Effector memory CD4-positive, alpha-beta T cell (primary cell): ENCODE measurements at regions not wholly inside any gene's neighbourhood (a gene's known extent, or its start where the extent isn't known, plus 50 kb on each side); places are given as distances from the start of the nearest gene placed in this dataset.
"Not testable (repeated sequence)": the region's sequence is repeated elsewhere in the genome, so short reads cannot be mapped to it uniquely, and the experiment has no call there.

Experiments
- DNase-seq, 3 donors: peaks; one replicate each; pipeline ENCODE4 v3.0.0-alpha.2; 2020
- H3K27ac ChIP-seq: 2 replicates; pipeline ENCODE4 v1.7.0; 2013; ENCODE audit warnings: mild to moderate bottlenecking, low read length, moderate library complexity; ENCODE audit not compliant: insufficient read depth, poor library complexity, severe bottlenecking
- H3K27me3 ChIP-seq: replicated peaks from 2 replicates; pipeline ENCODE4 v1.7.0; 2013; ENCODE audit warnings: mild to moderate bottlenecking, low read length; ENCODE audit not compliant: insufficient read depth, control insufficient read depth, poor library complexity, severe bottlenecking
- H3K36me3 ChIP-seq: 2 replicates; pipeline ENCODE4 v1.7.0; 2013; ENCODE audit warnings: mild to moderate bottlenecking, low read length, moderate library complexity; ENCODE audit not compliant: control insufficient read depth, insufficient read depth
- H3K4me1 ChIP-seq: 2 replicates; pipeline ENCODE4 v1.7.0; 2013; ENCODE audit warnings: low read length, mild to moderate bottlenecking; ENCODE audit not compliant: control insufficient read depth, insufficient read depth, poor library complexity, severe bottlenecking
- H3K4me3 ChIP-seq: 2 replicates; pipeline ENCODE4 v1.7.0; 2013; ENCODE audit warnings: low read length, low read depth, mild to moderate bottlenecking; ENCODE audit not compliant: insufficient read depth, poor library complexity, severe bottlenecking
- H3K9me3 ChIP-seq: 2 replicates; pipeline ENCODE4 v1.7.0; 2013; ENCODE audit warnings: mild to moderate bottlenecking, low read length, moderate library complexity; ENCODE audit not compliant: control insufficient read depth

DNA sequence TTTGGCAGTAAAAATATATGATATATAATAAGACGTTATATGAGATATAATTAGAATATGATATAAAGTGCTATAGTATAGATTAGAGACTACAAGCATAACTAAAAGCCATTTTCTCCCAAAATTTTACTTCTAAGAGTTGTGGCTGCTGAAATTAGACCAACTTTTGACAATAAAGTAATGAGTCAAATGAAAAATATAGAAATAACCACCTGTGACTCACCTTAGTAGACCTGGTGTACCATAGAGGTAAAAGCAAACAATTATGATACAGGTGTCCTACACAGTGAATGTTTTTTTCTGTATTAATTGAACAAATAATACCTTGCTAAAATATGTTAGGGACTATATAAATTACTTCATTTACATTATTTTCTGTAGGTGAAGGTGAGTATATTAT is 482.9 kb upstream of the MAN1A1 start:
- H3K27me3 ChIP-seq, result no peaks in the 10 kb centered on the region
- no peaks in the 10 kb centered on the region for H3K36me3 ChIP-seq
- H3K27ac ChIP-seq, result no peak overlapping the region
- no peaks in the 10 kb centered on the region for H3K4me1 ChIP-seq
- no peaks in the 10 kb centered on the region for H3K9me3 ChIP-seq
- no peak overlapping the region for H3K4me3 ChIP-seq
- DNase-seq, result no peak

- Histone ChIP-seq H3K4me1 (no peaks in the 10 kb centered on the region), H3K27ac (no peak overlapping the region), H3K4me3 (no peak overlapping the region), H3K9me3 (no peaks in the 10 kb centered on the region), H3K27me3 (no peaks in the 10 kb centered on the region), H3K36me3 (no peaks in the 10 kb centered on the region)
- no peak for DNase-seq
These were observed 481.1 kb upstream of the MAN1A1 start for GRCh38 chr6:119830494-119831295.

- Histone ChIP-seq H3K27me3 (no peaks in the 10 kb centered on the region), H3K4me3 (no peak overlapping the region), H3K36me3 (no peaks in the 10 kb centered on the region), H3K27ac (no peak overlapping the region), H3K9me3 (no peaks in the 10 kb centered on the region), H3K4me1 (no peaks in the 10 kb centered on the region)
- DNase-seq, result no peak
These were observed 480.5 kb upstream of the MAN1A1 start for GRCh38 chr6:119830069-119830468.

GRCh38 chr6:119829499-119829898 is 479.9 kb upstream of the MAN1A1 start:
- not testable (repeated sequence) for H3K4me3 ChIP-seq, DNase-seq, H3K9me3 ChIP-seq, H3K27ac ChIP-seq, H3K36me3 ChIP-seq, H3K27me3 ChIP-seq, H3K4me1 ChIP-seq

DNA sequence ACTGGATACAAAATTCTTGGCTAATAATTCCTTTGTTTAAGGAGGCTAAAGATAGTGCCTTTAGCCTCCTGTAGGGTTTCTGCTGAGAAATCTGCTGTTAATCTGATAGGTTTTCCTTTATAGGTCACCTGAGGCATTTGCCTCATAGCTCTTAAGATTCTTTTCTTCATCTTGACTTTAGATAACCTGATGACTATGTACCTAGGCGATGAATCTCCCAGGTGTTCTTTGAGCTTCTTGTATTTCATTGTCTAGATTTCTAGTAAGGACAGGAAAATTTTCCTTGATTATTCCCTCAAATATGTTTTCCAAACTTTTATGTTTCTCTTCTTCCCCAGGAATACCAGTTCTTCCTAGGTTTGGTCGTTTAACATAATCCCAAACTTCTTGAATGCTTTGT is 479.4 kb upstream of the MAN1A1 start:
- Histone ChIP-seq H3K27me3 (no peaks in the 10 kb centered on the region), H3K4me1 (no peaks in the 10 kb centered on the region), H3K27ac (no peak overlapping the region), H3K4me3 (no peak overlapping the region), H3K36me3 (no peaks in the 10 kb centered on the region), H3K9me3 (no peaks in the 10 kb centered on the region)
- DNase-seq, result no peak

DNA sequence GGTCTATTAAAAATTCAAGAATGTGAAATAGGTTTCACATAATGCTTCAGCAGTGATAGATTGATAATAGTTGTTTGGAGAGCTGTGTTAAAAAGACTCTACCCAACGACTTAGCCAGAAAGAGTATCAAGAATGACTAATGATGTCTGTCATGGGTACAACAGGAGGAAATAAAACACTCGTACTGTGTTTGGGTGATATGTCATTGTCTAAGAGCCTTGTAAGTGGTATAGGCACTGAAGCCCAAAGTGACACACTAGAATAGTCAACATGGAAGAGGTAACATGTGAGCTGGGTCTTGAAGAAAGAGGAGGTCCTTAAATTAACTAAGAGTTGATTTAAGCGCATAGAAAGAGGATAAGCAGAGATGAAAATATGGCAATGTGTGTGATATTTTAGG is 471.8 kb upstream of the MAN1A1 start:
- H3K36me3 ChIP-seq, result no peaks in the 10 kb centered on the region
- no peak overlapping the region for H3K27ac ChIP-seq
- no peaks in the 10 kb centered on the region for H3K4me1 ChIP-seq
- no peak overlapping the region for H3K4me3 ChIP-seq
- no peaks in the 10 kb centered on the region for H3K27me3 ChIP-seq
- no peak for DNase-seq
- no peaks in the 10 kb centered on the region for H3K9me3 ChIP-seq

DNA sequence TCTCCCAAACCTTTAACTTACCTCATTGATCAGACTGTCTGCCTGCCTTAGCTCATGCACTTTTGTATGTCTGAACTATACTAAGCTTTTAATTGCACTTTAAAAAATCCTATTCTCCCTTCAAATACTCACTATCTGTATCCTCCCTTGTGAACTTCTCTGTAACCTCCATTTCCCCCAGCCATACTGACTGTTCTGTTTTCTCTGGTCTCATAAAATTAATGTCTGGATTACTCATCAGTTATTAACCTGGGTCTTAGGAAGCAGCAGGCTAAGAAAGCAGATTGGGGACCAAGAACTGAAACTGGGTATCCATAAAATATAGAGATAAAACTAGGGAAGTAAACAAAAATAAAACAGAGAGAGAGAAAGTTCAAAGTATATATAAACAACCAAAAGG is 469.3 kb upstream of the MAN1A1 start:
- Histone ChIP-seq H3K9me3 (no peaks in the 10 kb centered on the region), H3K27me3 (no peaks in the 10 kb centered on the region), H3K4me1 (no peaks in the 10 kb centered on the region), H3K36me3 (no peaks in the 10 kb centered on the region), H3K27ac (no peak overlapping the region), H3K4me3 (no peak overlapping the region)
- no peak for DNase-seq

DNA sequence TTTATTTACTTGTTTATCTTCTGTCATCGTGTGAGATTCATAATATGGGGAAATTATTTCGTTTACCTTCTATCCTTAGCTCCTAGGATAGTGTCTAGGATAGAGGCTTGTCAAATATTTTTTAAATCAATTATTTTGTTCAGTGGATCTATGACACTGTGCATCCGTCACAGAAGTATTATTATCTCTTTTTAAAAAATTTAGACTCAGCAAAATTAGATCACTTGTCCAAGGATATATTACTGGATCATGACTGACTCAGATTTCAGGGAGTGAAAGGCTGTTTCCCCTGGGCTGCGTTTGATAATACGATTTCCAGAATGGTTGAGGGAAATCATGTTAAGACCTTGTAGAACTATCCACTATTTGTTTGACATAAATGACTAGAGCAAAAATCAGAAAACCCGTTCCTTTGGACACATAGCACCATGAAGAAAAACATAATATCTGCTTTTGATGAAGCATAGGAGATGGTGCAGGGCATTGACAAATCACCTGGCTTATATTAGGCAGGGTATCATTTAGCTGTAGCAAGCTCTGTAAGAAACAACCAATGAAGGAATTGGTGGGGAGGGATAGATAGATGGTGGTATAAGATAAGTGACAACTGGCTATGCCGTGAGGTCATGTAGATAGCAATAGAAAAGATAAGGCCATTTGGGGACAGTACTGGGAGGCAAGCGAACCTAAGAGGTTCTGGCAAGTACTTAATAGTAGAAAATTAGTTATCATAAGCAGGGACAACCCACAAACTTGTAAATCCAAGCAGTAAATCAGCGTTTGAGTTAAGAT is 465.2 kb upstream of the MAN1A1 start:
- no peaks in the 10 kb centered on the region for H3K27me3 ChIP-seq
- no peak overlapping the region for H3K4me3 ChIP-seq
- H3K4me1 ChIP-seq, result no peaks in the 10 kb centered on the region
- no peak for DNase-seq
- H3K27ac ChIP-seq, result no peak overlapping the region
- H3K36me3 ChIP-seq, result no peaks in the 10 kb centered on the region
- no peaks in the 10 kb centered on the region for H3K9me3 ChIP-seq

- H3K9me3 ChIP-seq, result no peaks in the 10 kb centered on the region
- H3K27ac ChIP-seq, result no peak overlapping the region
- no peaks in the 10 kb centered on the region for H3K27me3 ChIP-seq
- no peak for DNase-seq
- H3K36me3 ChIP-seq, result no peaks in the 10 kb centered on the region
- H3K4me3 ChIP-seq, result no peak overlapping the region
- H3K4me1 ChIP-seq, result no peaks in the 10 kb centered on the region
These were observed 452.9 kb upstream of the MAN1A1 start for GRCh38 chr6:119802464-119802863.

GRCh38 chr6:119801056-119801455 is 451.5 kb upstream of the MAN1A1 start:
- no peaks in the 10 kb centered on the region for H3K9me3 ChIP-seq
- no peak overlapping the region for H3K4me3 ChIP-seq
- H3K27ac ChIP-seq, result no peak overlapping the region
- H3K36me3 ChIP-seq, result no peaks in the 10 kb centered on the region
- H3K27me3 ChIP-seq, result no peaks in the 10 kb centered on the region
- no peaks in the 10 kb centered on the region for H3K4me1 ChIP-seq
- DNase-seq, result no peak
